H1 (cell line): ENCODE measurements at regions not wholly inside any gene's neighbourhood (a gene's known extent, or its start where the extent isn't known, plus 50 kb on each side); places are given as distances from the start of the nearest gene placed in this dataset.

Source experiments
- CTCF ChIA-PET: fragments of 300-600 bp; sonication (Branson Sonifier 250); formaldehyde crosslinking; loops from one replicate; lab custom pipeline; 2021; ENCODE audit not compliant: partially characterized antibody; lab: Charles Lee
- POLR2A ChIA-PET: fragments of 300-600 bp; sonication (Branson Sonifier 250); formaldehyde crosslinking; loops from one replicate; lab custom pipeline; 2021; ENCODE audit warnings: inconsistent platforms; ENCODE audit not compliant: partially characterized antibody; lab: Charles Lee
- DNase-seq, 2 experiments: peaks; one replicate each; pipeline versions ENCODE4 v3.0.0 to v3.0.0-alpha.2; 2010 to 2022; ENCODE audit warnings: low spot score in 2 of 2, low read depth in 1 of 2, mixed read lengths in 1 of 2
- FAIRE-seq: peaks from 2 replicates; lab custom pipeline; 2011; peaks lifted over from hg19 to GRCh38; lab: Jason Lieb, UNC
- H2AFZ ChIP-seq: 2 replicates; pipeline ENCODE4 v1.8.1; 2012; ENCODE audit warnings: low read length, inconsistent platforms
- H2AK5ac ChIP-seq: 2 replicates; pipeline ENCODE4 v1.6.1; 2013; ENCODE audit warnings: low read depth, low read length
- H2BK120ac ChIP-seq: replicated peaks from 2 replicates; pipeline ENCODE3; 2013; ENCODE audit warnings: low read depth, low read length, inconsistent platforms
- H2BK12ac ChIP-seq: 2 replicates; pipeline ENCODE4 v1.6.1; 2013; ENCODE audit warnings: low read depth, low read length
- H2BK15ac ChIP-seq: 2 replicates; pipeline ENCODE4 v1.6.1; 2013; ENCODE audit warnings: low read length
- H2BK20ac ChIP-seq: 2 replicates; pipeline ENCODE4 v1.6.1; 2013; ENCODE audit warnings: low read length
- H2BK5ac ChIP-seq: 2 replicates; pipeline ENCODE4 v1.6.1; 2013; ENCODE audit warnings: low read depth, low read length
- H3K14ac ChIP-seq: 2 replicates; pipeline ENCODE4 v1.6.1; 2013; ENCODE audit warnings: inconsistent platforms; ENCODE audit not compliant: insufficient read length
- H3K18ac ChIP-seq: 2 replicates; pipeline ENCODE4 v1.6.1; 2013; ENCODE audit warnings: low read length; ENCODE audit errors: extremely low read depth
- H3K23ac ChIP-seq: 2 replicates; pipeline ENCODE4 v1.6.1; 2013; ENCODE audit warnings: inconsistent platforms; ENCODE audit not compliant: insufficient read length
- H3K23me2 ChIP-seq: 2 replicates; pipeline ENCODE4 v1.6.1; 2013; ENCODE audit warnings: low read depth, low read length
- H3K27ac ChIP-seq: 2 replicates; pipeline ENCODE4 v1.6.1; 2011; ENCODE audit warnings: low read depth, low read length, inconsistent platforms
- H3K27me3 ChIP-seq, 4 experiments: replicated peaks in 1 of 4; 1 replicate in 1 of 4; 2 replicates in 3 of 4; pipeline versions ENCODE4 v1.6.1 to v1.8.1; 2011 to 2013; ENCODE audit warnings: low read length in 3 of 4, mild to moderate bottlenecking in 3 of 4, inconsistent platforms in 2 of 4, mixed read lengths in 2 of 4, moderate library complexity in 1 of 4; ENCODE audit not compliant: control insufficient read depth in 3 of 4, insufficient read depth in 3 of 4; ENCODE audit errors: extremely low read depth in 1 of 4
- H3K36me3 ChIP-seq, 4 experiments: 2 replicates each; pipeline versions ENCODE4 v1.6.1 to v1.8.1; 2011 to 2013; ENCODE audit warnings: mild to moderate bottlenecking in 4 of 4, low read length in 3 of 4, moderate library complexity in 2 of 4, control low read depth in 1 of 4, inconsistent platforms in 1 of 4; ENCODE audit not compliant: insufficient read depth in 4 of 4, control insufficient read depth in 2 of 4
- H3K4ac ChIP-seq: replicated peaks from 2 replicates; pipeline ENCODE3; 2013; ENCODE audit warnings: low read length, low read depth, mixed read lengths, inconsistent platforms; ENCODE audit not compliant: insufficient read length
- H3K4me1 ChIP-seq, 4 experiments: replicated peaks in 1 of 4; 1 replicate in 1 of 4; 2 replicates in 3 of 4; pipeline versions ENCODE4 v1.6.1 to v1.8.1; 2011 to 2013; ENCODE audit warnings: low read length in 3 of 4, inconsistent platforms in 2 of 4, mixed read lengths in 1 of 4; ENCODE audit not compliant: insufficient read depth in 4 of 4, control insufficient read depth in 3 of 4
- H3K4me2 ChIP-seq, 2 experiments: 2 replicates each; pipeline versions ENCODE4 v1.6.1 to v1.8.1; 2011 to 2013; ENCODE audit warnings: low read depth in 2 of 2, low read length in 2 of 2, control low read depth in 1 of 2, inconsistent platforms in 1 of 2, mild to moderate bottlenecking in 1 of 2; ENCODE audit not compliant: insufficient read depth in 1 of 2
- H3K4me3 ChIP-seq, 4 experiments: fragments of 200-600, 300-600 bp in 1 of 4; sonication (generic), shearing (Covaris generic), sonication (Bioruptor Twin) in 1 of 4; 2 replicates each; pipeline versions ENCODE4 v1.5.1 to v1.8.1; 2011 to 2016; ENCODE audit warnings: low read length in 4 of 4, low read depth in 3 of 4, control low read depth in 2 of 4, inconsistent platforms in 2 of 4, mild to moderate bottlenecking in 2 of 4, mixed read lengths in 1 of 4, moderate library complexity in 1 of 4; ENCODE audit not compliant: insufficient read depth in 2 of 4; ENCODE audit errors: extremely low read depth in 1 of 4
- H3K56ac ChIP-seq: replicated peaks from 2 replicates; pipeline ENCODE3; 2013; ENCODE audit warnings: low read depth, mild to moderate bottlenecking, mixed read lengths, low read length, inconsistent platforms; ENCODE audit not compliant: insufficient read length
- H3K79me1 ChIP-seq: 2 replicates; pipeline ENCODE4 v1.6.1; 2013; ENCODE audit warnings: low read depth, low read length, control low read depth
- H3K79me2 ChIP-seq, 2 experiments: 2 replicates each; pipeline versions ENCODE4 v1.6.1 to v1.8.1; 2012 to 2013; ENCODE audit warnings: low read length in 2 of 2, mild to moderate bottlenecking in 2 of 2, inconsistent platforms in 1 of 2; ENCODE audit not compliant: insufficient read depth in 2 of 2, control insufficient read depth in 1 of 2
- H3K9ac ChIP-seq, 4 experiments: replicated peaks in 1 of 4; 1 replicate in 1 of 4; 2 replicates in 3 of 4; pipeline versions ENCODE4 v1.6.1 to v1.8.1; 2011 to 2013; ENCODE audit warnings: low read depth in 3 of 4, low read length in 3 of 4, control low read depth in 2 of 4, mild to moderate bottlenecking in 2 of 4, moderate library complexity in 2 of 4, inconsistent platforms in 1 of 4; ENCODE audit errors: extremely low read depth in 1 of 4
- H3K9me3 ChIP-seq, 2 experiments: 2 replicates each; pipeline versions ENCODE4 v1.6.1 to v1.8.1; 2012 to 2013; ENCODE audit warnings: mild to moderate bottlenecking in 2 of 2, moderate library complexity in 2 of 2, control low read depth in 1 of 2, inconsistent platforms in 1 of 2, low read depth in 1 of 2, low read length in 1 of 2, mixed read lengths in 1 of 2; ENCODE audit not compliant: insufficient read depth in 2 of 2
- H4K20me1 ChIP-seq, 2 experiments: replicated peaks in 1 of 2; 2 replicates each; pipeline versions ENCODE3 to v1.8.1; 2011 to 2013; ENCODE audit warnings: inconsistent platforms in 2 of 2, low read length in 2 of 2, mild to moderate bottlenecking in 1 of 2; ENCODE audit not compliant: insufficient read depth in 2 of 2, control insufficient read depth in 1 of 2
- H4K5ac ChIP-seq: 2 replicates; pipeline ENCODE4 v1.6.1; 2013; ENCODE audit warnings: low read length, low read depth, mixed read lengths, inconsistent platforms; ENCODE audit not compliant: insufficient read length
- H4K8ac ChIP-seq: 2 replicates; pipeline ENCODE4 v1.8.0; 2013; ENCODE audit warnings: mild to moderate bottlenecking, moderate library complexity, low read length, inconsistent platforms; ENCODE audit not compliant: insufficient read depth; ENCODE audit errors: extremely low read depth
- H4K91ac ChIP-seq: replicated peaks from 2 replicates; pipeline ENCODE3; 2013; ENCODE audit warnings: low read length, mixed read lengths, inconsistent platforms; ENCODE audit not compliant: insufficient read length
- EGR1 ChIP-seq: IDR thresholded peaks from 2 replicates; pipeline ENCODE4 v1.6.1; 2011; ENCODE audit warnings: low read depth, low read length, borderline replicate concordance
- HDAC6 ChIP-seq: IDR thresholded peaks from one replicate; pipeline ENCODE4 v1.7.1; 2012; ENCODE audit warnings: low read depth, mild to moderate bottlenecking, inconsistent platforms, low read length, moderate library complexity
- KDM5A ChIP-seq: fragments of 200-600 bp; IDR thresholded peaks from 2 replicates; pipeline ENCODE4 v1.7.1; 2012; ENCODE audit warnings: mild to moderate bottlenecking, low read length, inconsistent platforms, mixed read lengths
- SIRT6 ChIP-seq: IDR thresholded peaks from one replicate; pipeline ENCODE4 v1.7.1; 2012; ENCODE audit warnings: low read length, inconsistent platforms
- WGBS, 2 experiments: shearing (Covaris generic) in 1 of 2; methylation state at CpG; one replicate each; pipeline versions ENCODE4 v1.1.6 to v1.1.7; 2013 to 2015; ENCODE audit warnings: low lambda C conversion rate in 2 of 2, mixed read lengths in 2 of 2, inconsistent platforms in 1 of 2, low coverage in 1 of 2, missing lambda C conversion rate in 1 of 2; ENCODE audit not compliant: insufficient replicate concordance in 2 of 2, insufficient coverage in 1 of 2, insufficient read length in 1 of 2; ENCODE audit errors: extremely low coverage in 1 of 2, missing lambda C conversion rate in 1 of 2; 5-methylcytosine and 5-hydroxymethylcytosine counted together
- TF ChIP-seq, protein P1 (sequence below): IDR thresholded peaks from 2 replicates; pipeline ENCODE4 v1.6.1; 2012; ENCODE audit warnings: inconsistent platforms

GRCh38 chr6:167538746-167539145, 213.9 kb downstream of the TTLL2 start:
- Histone ChIP-seq H2BK15ac (no peak overlapping the region), H3K4ac (no peak overlapping the region), H3K36me3 (no peaks in the 10 kb centered on the region), H3K9ac (no peak overlapping the region), H3K9me3 (peaks cover 0 to 5% of the 10 kb centered on the region in 2 experiments; a peak in 1 of 4 replicates), H4K20me1 (no peaks in the 10 kb centered on the region), H3K4me3 (no peak overlapping the region), H4K5ac (no peak overlapping the region), H3K56ac (no peak overlapping the region), H3K79me2 (no peaks in the 10 kb centered on the region), H3K27ac (no peak overlapping the region), H2BK120ac (no peak overlapping the region), H3K23ac (no peak overlapping the region), H2BK5ac (no peak overlapping the region), H3K4me1 (peaks cover 0 to 3% (median 0%) of the 10 kb centered on the region in 4 experiments; a peak in 1 of 7 replicates), H2BK12ac (no peak overlapping the region), H2BK20ac (no peak overlapping the region), H3K14ac (no peak overlapping the region), H3K23me2 (no peaks in the 10 kb centered on the region), H3K4me2 (no peak overlapping the region), H4K8ac (no peak overlapping the region), H3K18ac (no peak overlapping the region), H2AFZ (no peak overlapping the region), H2AK5ac (no peak overlapping the region), H4K91ac (no peak overlapping the region), H3K27me3 (peaks cover 0 to 2% (median 0%) of the 10 kb centered on the region in 4 experiments; a peak in 1 of 7 replicates), H3K79me1 (no peaks in the 10 kb centered on the region)
- CTCF ChIA-PET = no interaction called here
- DNase-seq = no peak
- TF ChIP-seq HDAC6 (no peak), SIRT6 (no peak), EGR1 (no peak), KDM5A (no peak)
- TF ChIP-seq, protein P1, sequence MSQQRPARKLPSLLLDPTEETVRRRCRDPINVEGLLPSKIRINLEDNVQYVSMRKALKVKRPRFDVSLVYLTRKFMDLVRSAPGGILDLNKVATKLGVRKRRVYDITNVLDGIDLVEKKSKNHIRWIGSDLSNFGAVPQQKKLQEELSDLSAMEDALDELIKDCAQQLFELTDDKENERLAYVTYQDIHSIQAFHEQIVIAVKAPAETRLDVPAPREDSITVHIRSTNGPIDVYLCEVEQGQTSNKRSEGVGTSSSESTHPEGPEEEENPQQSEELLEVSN = no peak
- POLR2A ChIA-PET = no interaction called here
- 61% methylated on average over 4 of the region's 4 CpGs; no CpG with 5 or more reads in 1 of the 2 experiments for WGBS, 2 experiments
- no peak for FAIRE-seq
